WTC11 (cell line): ENCODE measurements at regions not wholly inside any gene's neighbourhood (a gene's known extent, or its start where the extent isn't known, plus 50 kb on each side); places are given as distances from the start of the nearest gene placed in this dataset.

Experiments
- ATAC-seq: fragments of 200-7000 bp; cut with Tn5 transposase; 2 replicates; pipeline ENCODE4 v1.10.0; 2021; ENCODE audit warnings: mild to moderate bottlenecking, moderate library complexity
- CTCF ChIA-PET: fragments of 300-600 bp; sonication (Branson Sonifier 250); formaldehyde crosslinking; loops from one replicate; lab custom pipeline; 2021; ENCODE audit warnings: antibody characterized with exemption; lab: Charles Lee
- POLR2A ChIA-PET: fragments of 350-600 bp; sonication (Branson Sonifier 250); formaldehyde crosslinking; loops from one replicate; lab custom pipeline; 2021; ENCODE audit warnings: antibody characterized with exemption; lab: Charles Lee
- DNase-seq: peaks from one replicate; pipeline ENCODE4 v3.0.0; 2021; ENCODE audit warnings: low spot score
- H3K27ac Mint-ChIP-seq: 2 replicates; pipeline ENCODE4 v1.8.0; 2021; ENCODE audit warnings: mixed read lengths
- H3K27me3 Mint-ChIP-seq: 2 replicates; pipeline ENCODE4 v1.8.0; 2021; ENCODE audit warnings: low read depth, mild to moderate bottlenecking, moderate library complexity, mixed read lengths
- H3K36me3 Mint-ChIP-seq: 2 replicates; pipeline ENCODE4 v1.8.0; 2021; ENCODE audit warnings: mixed read lengths
- H3K4me1 Mint-ChIP-seq: 2 replicates; pipeline ENCODE4 v1.8.0; 2022; ENCODE audit warnings: mixed read lengths
- H3K4me3 Mint-ChIP-seq: 2 replicates; pipeline ENCODE4 v1.8.0; 2021; ENCODE audit warnings: mild to moderate bottlenecking, moderate library complexity, mixed read lengths
- H3K9me3 Mint-ChIP-seq: 2 replicates; pipeline ENCODE4 v1.8.0; 2021; ENCODE audit warnings: mixed read lengths
- ATF6 ChIP-seq: sonication (generic); formaldehyde crosslinking; IDR thresholded peaks from 2 replicates; pipeline ENCODE4 v1.8.1; 2023; ENCODE audit warnings: mild to moderate bottlenecking, missing genetic modification reagents
- ETV6 ChIP-seq: sonication (generic); formaldehyde crosslinking; IDR thresholded peaks from 2 replicates; pipeline ENCODE4 v1.8.1; 2022; ENCODE audit warnings: mild to moderate bottlenecking, missing genetic modification reagents
- HMGA2 ChIP-seq: fragments of 250-450 bp; sonication (Bioruptor Pico); IDR thresholded peaks from 2 replicates; pipeline ENCODE4 v1.4.0; 2021; ENCODE audit warnings: mild to moderate bottlenecking, moderate library complexity
- IRF1 ChIP-seq: sonication (generic); formaldehyde crosslinking; IDR thresholded peaks from 2 replicates; pipeline ENCODE4 v1.8.0; 2023; ENCODE audit warnings: missing genetic modification reagents
- MYBL2 ChIP-seq: sonication (generic); formaldehyde crosslinking; IDR thresholded peaks from 2 replicates; pipeline ENCODE4 v1.8.1; 2023; ENCODE audit warnings: mild to moderate bottlenecking, moderate library complexity, missing genetic modification reagents
- NFE2L1 ChIP-seq: sonication (generic); formaldehyde crosslinking; IDR thresholded peaks from 2 replicates; pipeline ENCODE4 v1.8.1; 2023; ENCODE audit warnings: missing genetic modification reagents
- NFYB ChIP-seq: sonication (generic); formaldehyde crosslinking; conservative IDR thresholded peaks from 2 replicates; pipeline ENCODE4 v1.8.0; 2022; ENCODE audit warnings: low read depth, missing genetic modification reagents
- PRRX2 ChIP-seq: fragments of 250-450 bp; sonication (Bioruptor Pico); IDR thresholded peaks from 2 replicates; pipeline ENCODE4 v1.8.0; 2021; ENCODE audit warnings: mild to moderate bottlenecking
- RELA ChIP-seq: sonication (generic); formaldehyde crosslinking; IDR thresholded peaks from 2 replicates; pipeline ENCODE4 v1.8.1; 2022; ENCODE audit warnings: missing genetic modification reagents, mild to moderate bottlenecking, borderline replicate concordance
- SOX15 ChIP-seq: fragments of 250-450 bp; sonication (Bioruptor Pico); IDR thresholded peaks from 2 replicates; pipeline ENCODE4 v1.9.0; 2021; ENCODE audit warnings: mild to moderate bottlenecking
- ZNF121 ChIP-seq: sonication (generic); formaldehyde crosslinking; IDR thresholded peaks from 2 replicates; pipeline ENCODE4 v1.8.0; 2023; ENCODE audit warnings: missing genetic modification reagents
- ZNF512 ChIP-seq: sonication (generic); formaldehyde crosslinking; IDR thresholded peaks from 2 replicates; pipeline ENCODE4 v1.8.1; 2022; ENCODE audit warnings: missing genetic modification reagents, borderline replicate concordance
- ZNF532 ChIP-seq: fragments of 250-450 bp; sonication (Bioruptor Pico); IDR thresholded peaks from 2 replicates; pipeline ENCODE4 v1.9.0; 2021; ENCODE audit warnings: mild to moderate bottlenecking, borderline replicate concordance

GRCh38 chr7:41489885-41490284 lies 213.0 kb downstream of the INHBA start:
- DNase-seq, result no peak
- H3K4me1 Mint-ChIP-seq, result no peaks in the 10 kb centered on the region
- POLR2A ChIA-PET, result no interaction called here
- no peaks in the 10 kb centered on the region for H3K27me3 Mint-ChIP-seq
- H3K36me3 Mint-ChIP-seq, result no peaks in the 10 kb centered on the region
- no peaks in the 10 kb centered on the region; the same call in 1 of the 2 replicates for H3K9me3 Mint-ChIP-seq
- H3K4me3 Mint-ChIP-seq, result no peak overlapping the region
- TF ChIP-seq ZNF532 (CRISPR knock-in tag) (no peak), NFYB (no peak), SOX15 (CRISPR knock-in tag) (no peak)
- CTCF ChIA-PET, result interaction anchor here (1.2 to 1.3 kb wide), 2 partner anchors 49 to 110 kb away, joined by 3 read pairs; no protein-coding TSS in a partner anchor
- no peak overlapping the region for H3K27ac Mint-ChIP-seq
- no peak for ATAC-seq

- Mint-ChIP-seq H3K4me3 (no peak overlapping the region), H3K36me3 (no peaks in the 10 kb centered on the region), H3K27me3 (no peaks in the 10 kb centered on the region), H3K9me3 (no peaks in the 10 kb centered on the region; the same call in 1 of the 2 replicates), H3K27ac (no peak overlapping the region; the same call in 1 of the 2 replicates), H3K4me1 (no peaks in the 10 kb centered on the region)
- DNase-seq, result no peak
- POLR2A ChIA-PET, result no interaction called here
- TF ChIP-seq ZNF121 (CRISPR knock-in tag) (no peak), MYBL2 (CRISPR knock-in tag) (no peak)
- ATAC-seq, result no peak
- CTCF ChIA-PET, result no interaction called here
Measured at GRCh38 chr7:41487229-41487940, 215.5 kb downstream of the INHBA start.

GRCh38 chr7:41481353-41481752 lies 221.5 kb downstream of the INHBA start:
- Mint-ChIP-seq H3K36me3 (peaks cover 13% of the 10 kb centered on the region), H3K9me3 (peaks cover 26% of the 10 kb centered on the region), H3K27me3 (no peaks in the 10 kb centered on the region), H3K27ac (no peak overlapping the region), H3K4me1 (no peaks in the 10 kb centered on the region), H3K4me3 (no peak overlapping the region)
- POLR2A ChIA-PET, result no interaction called here
- CTCF ChIA-PET, result no interaction called here
- ATAC-seq (no peak), DNase-seq (no peak)
- TF ChIP-seq PRRX2 (CRISPR knock-in tag) (no peak), ATF6 (CRISPR knock-in tag) (no peak), ZNF532 (CRISPR knock-in tag) (no peak), IRF1 (CRISPR knock-in tag) (no peak), HMGA2 (CRISPR knock-in tag) (no peak), ZNF512 (CRISPR knock-in tag) (no peak), NFE2L1 (CRISPR knock-in tag) (no peak), ETV6 (CRISPR knock-in tag) (no peak), RELA (CRISPR knock-in tag) (no peak)
